GM19468 (cell line): ENCODE measurements at regions not wholly inside any gene's neighbourhood (a gene's known extent, or its start where the extent isn't known, plus 50 kb on each side); places are given as distances from the start of the nearest gene placed in this dataset.

Experiments
- ATAC-seq: cut with Tn5 transposase; IDR thresholded peaks from one replicate; pipeline ENCODE4 v1.9.1; 2021; ENCODE audit warnings: mild to moderate bottlenecking, moderate library complexity, moderate number of reproducible peaks; ENCODE audit not compliant: unreplicated experiment; ENCODE audit errors: extremely low read depth

- ATAC-seq: no peak
These were observed 1143.4 kb downstream of the ARAP2 start for GRCh38 chr4:35100932-35101331.

GRCh38 chr4:35102066-35102465, 1142.2 kb downstream of the ARAP2 start:
- ATAC-seq: no peak

- ATAC-seq: no peak
These were observed 1138.8 kb downstream of the ARAP2 start for GRCh38 chr4:35105486-35105885.

GRCh38 chr4:35106091-35106734, 1138.1 kb downstream of the ARAP2 start:
- ATAC-seq: no peak

- ATAC-seq: no peak
These were observed 1120.2 kb downstream of the ARAP2 start for GRCh38 chr4:35124106-35124505.

GRCh38 chr4:35125995-35126712, 1118.2 kb downstream of the ARAP2 start:
- ATAC-seq: no peak

GRCh38 chr4:35138449-35138848, 1105.9 kb downstream of the ARAP2 start:
- no peak for ATAC-seq

GRCh38 chr4:35147761-35148160, 1096.6 kb downstream of the ARAP2 start:
- no peak for ATAC-seq

- no peak for ATAC-seq
These were observed 1092.3 kb downstream of the ARAP2 start for GRCh38 chr4:35151816-35152572.

- ATAC-seq: no peak
These were observed 1081.1 kb downstream of the ARAP2 start for GRCh38 chr4:35163168-35163567.

GRCh38 chr4:35164063-35164462, 1080.3 kb downstream of the ARAP2 start:
- no peak for ATAC-seq

- no peak for ATAC-seq
These were observed 1077.8 kb downstream of the ARAP2 start for GRCh38 chr4:35166466-35166865.

- no peak for ATAC-seq
These were observed 1076.9 kb downstream of the ARAP2 start for GRCh38 chr4:35167385-35167784.

- no peak for ATAC-seq
These were observed 1068.8 kb downstream of the ARAP2 start for GRCh38 chr4:35175487-35175886.

- no peak for ATAC-seq
These were observed 1068.4 kb downstream of the ARAP2 start for GRCh38 chr4:35175894-35176293.

GRCh38 chr4:35182451-35182850, 1061.9 kb downstream of the ARAP2 start:
- no peak for ATAC-seq

GRCh38 chr4:35189988-35190613, 1054.2 kb downstream of the ARAP2 start:
- ATAC-seq: no peak

GRCh38 chr4:35201403-35201802, 1042.9 kb downstream of the ARAP2 start:
- no peak for ATAC-seq

GRCh38 chr4:35216636-35217035, 1027.7 kb downstream of the ARAP2 start:
- no peak for ATAC-seq

- ATAC-seq: no peak
These were observed 1027.0 kb downstream of the ARAP2 start for GRCh38 chr4:35217331-35217730.

- ATAC-seq: no peak
These were observed 1016.0 kb downstream of the ARAP2 start for GRCh38 chr4:35228313-35228712.
